IPS-NIHi7 (cell line): ENCODE measurements at regions not wholly inside any gene's neighbourhood (a gene's known extent, or its start where the extent isn't known, plus 50 kb on each side); places are given as distances from the start of the nearest gene placed in this dataset.

ENCODE experiments used
- DNase-seq: peaks from one replicate; pipeline ENCODE4 v3.0.0; 2012; ENCODE audit warnings: mixed read lengths; ENCODE audit errors: extremely low spot score

DNA sequence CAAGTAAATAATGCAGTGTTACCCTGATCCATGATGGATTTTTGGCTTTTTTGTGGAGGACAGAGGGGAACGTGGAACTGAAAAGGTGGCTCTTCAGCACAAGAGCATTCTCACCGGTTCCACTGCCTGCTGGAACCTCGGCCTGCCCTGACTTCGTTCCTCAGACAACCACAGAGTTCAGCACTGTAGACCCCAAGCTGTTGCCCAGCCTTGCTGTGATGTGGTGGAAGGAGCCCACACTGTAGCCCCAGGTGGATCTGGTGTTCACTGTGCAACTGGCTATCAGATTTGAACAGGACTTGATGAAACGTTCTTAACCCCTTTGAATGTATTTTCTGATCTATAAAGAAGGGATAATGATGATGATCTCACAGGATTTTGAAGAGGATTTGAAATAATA lies 293.5 kb downstream of the TRIB2 start:
- DNase-seq = no peak

- DNase-seq = no peak
These were observed 298.0 kb downstream of the TRIB2 start for GRCh38 chr2:13014783-13015182.

DNA sequence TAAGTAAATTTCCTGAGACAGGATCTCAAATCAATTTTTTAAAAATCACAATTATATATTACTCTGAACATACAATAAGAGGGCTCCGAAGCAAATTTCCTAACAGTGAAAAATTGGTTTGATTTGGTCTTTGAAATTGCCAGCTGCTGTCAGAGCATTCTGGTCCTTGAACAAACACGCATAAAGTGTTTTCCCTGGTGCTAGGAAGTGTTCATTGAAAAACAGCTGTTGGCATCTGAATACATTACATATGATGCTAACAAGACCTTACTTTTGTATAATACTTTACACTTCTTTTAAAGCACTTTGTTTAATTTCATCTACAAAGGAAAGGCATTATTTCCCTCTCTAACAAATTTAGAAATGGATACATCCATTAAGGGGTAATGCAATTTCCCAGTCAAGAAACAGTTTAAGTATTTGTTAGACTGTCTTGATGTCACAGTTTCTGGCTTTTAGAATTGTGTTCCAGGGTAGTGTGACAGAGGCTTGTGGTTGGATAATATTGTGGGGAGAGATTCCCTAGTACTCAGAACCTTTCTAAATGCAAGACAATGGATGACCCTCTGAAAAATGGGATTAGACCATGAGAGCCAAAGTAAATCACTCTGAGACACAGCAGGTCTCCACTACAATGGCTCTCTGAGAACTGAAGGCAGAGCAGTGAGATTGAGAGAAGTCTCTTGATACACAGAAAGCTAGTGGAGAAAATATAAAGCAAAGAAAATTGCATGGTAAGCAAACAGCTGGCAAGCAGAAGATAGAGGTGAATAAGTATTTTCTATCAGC lies 299.0 kb downstream of the TRIB2 start:
- DNase-seq = no peak

- DNase-seq = no peak
These were observed 301.8 kb downstream of the TRIB2 start for GRCh38 chr2:13018490-13018889.

DNA sequence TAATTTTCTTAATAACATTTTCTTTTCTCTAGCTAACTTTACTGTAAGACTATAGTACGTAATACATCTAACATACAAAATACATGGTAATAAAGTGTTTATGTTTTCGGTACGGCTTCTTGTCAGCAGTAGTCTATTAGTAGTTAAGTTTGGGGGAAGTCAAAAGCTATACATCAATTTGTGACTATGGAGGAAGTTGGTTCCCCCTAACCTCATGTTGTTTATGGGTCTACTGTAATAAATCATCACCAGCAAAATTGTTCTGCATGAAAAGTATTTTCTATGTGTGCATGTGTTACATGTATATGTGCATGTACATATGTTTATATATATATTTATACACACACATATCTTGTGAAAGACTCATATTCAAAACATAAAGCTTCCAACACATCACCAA lies 303.0 kb downstream of the TRIB2 start:
- DNase-seq = no peak

GRCh38 chr2:13020469-13020868 lies 303.7 kb downstream of the TRIB2 start:
- no peak for DNase-seq

DNA sequence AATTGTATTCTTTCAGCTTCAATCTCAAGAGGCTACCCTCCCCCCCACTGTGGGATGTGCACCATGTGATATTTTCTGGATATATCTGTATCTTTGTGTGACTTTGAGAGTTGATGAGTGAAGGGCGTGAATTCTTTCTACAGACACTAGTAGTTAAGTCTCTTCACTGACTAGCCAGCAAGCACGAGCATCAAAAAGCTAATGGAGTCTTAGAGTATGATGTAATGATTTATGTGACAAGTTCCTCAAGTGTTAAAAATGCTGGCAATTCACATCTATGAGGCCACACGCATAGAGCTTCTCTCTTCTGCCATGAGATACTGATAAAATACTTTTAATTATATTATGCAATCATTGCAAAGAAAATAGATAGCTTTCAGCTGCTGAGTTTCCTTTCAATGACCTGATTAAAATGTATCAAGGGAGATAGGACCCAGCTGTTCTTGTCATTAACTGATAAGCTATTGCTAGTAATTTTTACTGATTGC lies 304.8 kb downstream of the TRIB2 start:
- DNase-seq = no peak

GRCh38 chr2:13030606-13031005 lies 313.9 kb downstream of the TRIB2 start:
- no peak for DNase-seq

- DNase-seq = no peak
These were observed 318.1 kb downstream of the TRIB2 start for GRCh38 chr2:13034861-13035260.

DNA sequence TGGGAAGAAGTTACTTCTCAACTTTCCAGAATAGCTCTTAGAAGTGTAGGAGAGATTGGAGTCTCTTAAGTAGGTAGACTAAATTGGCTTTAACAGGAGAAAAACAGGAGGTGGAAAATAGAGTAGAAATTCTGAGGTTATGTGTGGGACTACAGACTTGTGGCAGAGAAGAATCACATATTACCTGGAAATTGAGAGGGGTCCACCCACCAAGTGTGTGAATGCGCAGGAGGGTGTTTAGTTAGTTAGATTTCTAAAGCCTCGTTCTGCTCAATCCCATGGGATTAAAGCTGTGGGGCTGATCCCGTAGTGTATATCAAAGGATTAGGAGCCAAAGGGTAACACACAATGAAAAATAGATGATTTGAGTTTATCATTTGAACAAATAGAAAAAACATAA lies 319.1 kb downstream of the TRIB2 start:
- no peak for DNase-seq

GRCh38 chr2:13040043-13040442 lies 323.3 kb downstream of the TRIB2 start:
- no peak for DNase-seq

DNA sequence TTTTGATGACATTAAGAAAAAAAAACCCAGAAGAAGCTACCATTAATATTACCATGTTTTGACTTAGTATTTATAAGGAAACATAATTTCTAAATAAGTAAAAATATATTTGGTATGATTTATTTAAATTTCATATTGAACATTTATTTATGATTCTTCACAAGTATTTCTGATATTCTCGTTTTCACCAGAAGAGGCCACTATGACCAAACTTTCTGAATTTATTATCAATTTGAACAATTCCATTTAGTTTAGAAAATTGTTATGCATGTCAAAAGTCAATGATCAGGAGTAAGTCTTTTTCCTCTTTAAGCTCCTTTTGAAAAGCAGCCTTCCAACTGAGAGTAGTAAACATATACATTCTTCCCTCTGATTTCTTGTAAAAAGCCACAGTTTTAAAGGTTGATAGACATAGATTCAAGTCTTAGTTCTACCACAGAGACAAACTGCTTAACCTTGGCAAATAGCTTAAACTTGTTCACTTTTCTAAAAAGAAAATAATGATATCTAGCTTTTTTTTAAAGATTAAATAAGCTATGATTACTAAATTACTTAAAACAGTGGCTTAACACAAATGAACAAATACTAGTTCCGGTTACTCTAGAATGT lies 329.9 kb downstream of the TRIB2 start:
- DNase-seq = no peak

DNA sequence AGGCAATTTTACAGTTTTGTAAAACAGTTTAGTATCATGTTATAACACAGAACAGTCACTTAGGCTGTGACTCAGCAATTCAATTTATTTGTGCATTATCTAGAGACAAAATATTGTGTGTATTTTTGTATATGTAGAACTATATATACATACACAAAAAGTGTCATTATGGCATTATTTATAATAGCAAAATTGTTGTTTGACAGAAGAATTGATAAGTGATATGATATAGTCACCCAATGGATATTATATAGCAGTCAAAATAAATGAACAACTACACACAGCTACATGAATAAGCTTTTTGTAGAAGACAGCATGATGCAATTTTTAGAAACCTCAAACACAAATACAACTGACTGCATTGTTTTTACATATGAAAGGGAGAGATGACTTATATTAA lies 334.0 kb downstream of the TRIB2 start:
- DNase-seq = no peak

- no peak for DNase-seq
These were observed 335.8 kb downstream of the TRIB2 start for GRCh38 chr2:13052547-13052946.

DNA sequence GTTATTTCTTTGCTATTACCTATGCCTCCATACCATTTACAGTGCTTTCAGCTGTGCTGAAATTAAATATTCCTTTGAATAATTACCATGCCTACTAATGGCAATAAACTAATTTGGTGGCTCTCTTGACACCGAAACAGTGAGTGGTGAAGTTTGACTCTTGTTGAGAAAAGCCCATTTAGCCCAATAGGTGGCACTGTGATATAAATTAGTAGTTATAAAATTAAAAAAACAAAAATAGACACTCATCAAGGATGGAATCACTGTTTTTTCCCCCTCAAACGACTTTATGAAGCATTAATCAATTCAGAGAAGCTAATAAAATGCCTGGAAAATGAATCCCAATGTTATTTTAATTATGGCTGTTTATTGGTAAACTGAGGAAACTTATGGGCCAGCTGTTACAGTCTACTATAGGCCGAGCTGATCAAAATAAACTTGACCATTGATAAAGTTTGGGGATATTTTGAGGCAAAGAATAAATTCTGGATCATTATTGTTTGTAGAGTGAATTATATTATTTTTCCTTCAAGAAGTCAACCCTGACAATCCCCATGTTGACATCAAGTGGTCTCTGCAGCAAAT lies 339.6 kb downstream of the TRIB2 start:
- DNase-seq = no peak

DNA sequence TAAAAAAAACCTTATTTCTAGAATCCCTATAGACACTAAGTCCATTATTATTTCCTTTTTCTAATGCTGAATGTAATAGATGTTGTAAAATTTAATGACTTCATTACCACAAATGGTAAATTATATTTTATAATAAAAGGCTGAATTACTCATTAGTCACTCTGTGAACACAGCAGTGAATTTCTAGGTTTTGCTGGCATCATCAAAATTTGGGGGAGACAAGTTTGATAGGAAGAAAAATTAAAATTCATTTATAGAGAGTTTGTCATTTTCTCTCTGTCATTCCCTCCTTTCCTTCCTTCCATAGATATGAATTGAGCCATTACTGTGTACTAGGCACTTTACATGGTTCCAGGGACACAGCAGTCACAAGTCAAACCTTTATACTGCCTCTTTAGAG lies 340.9 kb downstream of the TRIB2 start:
- DNase-seq = no peak

DNA sequence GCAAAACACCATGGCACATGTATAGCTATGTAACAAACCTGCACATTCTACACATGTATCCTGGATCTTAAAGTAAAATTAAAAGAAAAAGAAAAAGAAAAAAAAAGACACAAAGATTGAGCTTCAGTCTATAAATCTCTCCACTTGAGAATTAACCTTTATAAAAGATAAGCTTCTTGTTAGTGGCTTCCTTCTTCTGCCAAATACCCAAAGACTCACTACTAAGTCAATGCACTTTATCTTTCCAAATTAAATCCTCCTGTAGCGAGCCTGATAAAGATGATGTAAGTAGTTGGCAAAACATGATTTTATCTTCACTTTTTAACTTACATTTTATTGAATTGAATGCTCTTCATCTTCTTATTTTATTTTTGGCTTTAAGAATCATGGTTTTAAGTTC lies 349.9 kb downstream of the TRIB2 start:
- DNase-seq = no peak

DNA sequence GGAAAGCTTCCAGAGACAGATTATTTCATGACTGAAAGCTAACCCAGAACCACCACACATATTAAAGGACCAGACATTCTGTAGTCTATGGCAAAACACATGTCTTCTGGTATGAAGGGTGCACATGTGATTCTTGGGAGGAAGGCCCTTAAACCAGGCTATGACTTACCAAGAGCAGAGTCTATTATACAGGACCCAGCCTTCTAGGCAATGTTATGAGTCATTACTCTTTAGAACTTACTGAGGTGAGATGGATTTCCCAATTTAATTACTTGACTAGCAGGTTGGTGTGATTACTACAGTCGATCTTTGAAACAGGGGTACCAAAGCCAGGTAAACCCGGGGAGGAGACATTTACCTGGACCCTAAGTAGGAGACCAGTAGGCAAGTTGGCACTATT lies 350.8 kb downstream of the TRIB2 start:
- DNase-seq = no peak

DNA sequence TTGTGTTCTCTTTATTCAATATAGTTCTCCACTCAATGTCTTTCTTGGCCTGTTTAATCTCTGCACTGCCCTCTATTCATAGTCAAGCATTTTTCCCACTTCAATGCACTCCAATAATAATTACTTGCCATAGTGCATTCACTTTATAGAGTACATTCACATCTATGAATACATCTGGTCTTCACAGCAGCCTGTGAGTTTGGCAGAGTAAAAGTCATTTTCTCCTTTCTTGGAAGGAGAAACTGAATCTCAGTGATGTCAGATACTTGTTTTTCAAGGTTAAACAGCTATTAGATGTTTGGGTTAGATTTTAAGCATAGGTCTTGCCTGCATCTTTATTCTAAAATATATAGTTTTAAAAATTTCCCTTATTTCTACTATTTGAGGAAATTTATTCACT lies 373.2 kb downstream of the TRIB2 start:
- no peak for DNase-seq

DNA sequence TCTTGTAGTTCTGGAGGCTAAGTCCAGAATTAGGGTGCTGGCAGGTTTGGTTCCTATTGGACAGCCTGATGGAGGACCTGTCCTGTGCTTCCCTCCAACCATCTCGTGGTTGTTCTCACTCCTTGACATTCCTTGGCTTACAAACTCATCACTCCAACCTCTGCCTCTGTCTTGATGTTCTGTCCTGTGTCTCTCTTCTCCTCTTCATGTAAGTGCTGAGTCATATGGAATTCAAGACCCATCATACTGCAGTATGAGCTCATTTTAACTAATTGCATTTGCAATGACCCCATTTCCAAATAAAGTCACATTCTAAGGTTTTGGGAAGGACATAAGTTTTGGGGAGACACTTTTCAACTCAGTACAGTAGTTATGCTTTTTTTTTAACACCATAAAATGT lies 374.7 kb downstream of the TRIB2 start:
- no peak for DNase-seq

GRCh38 chr2:13091861-13092378 lies 375.2 kb downstream of the TRIB2 start:
- no peak for DNase-seq

DNA sequence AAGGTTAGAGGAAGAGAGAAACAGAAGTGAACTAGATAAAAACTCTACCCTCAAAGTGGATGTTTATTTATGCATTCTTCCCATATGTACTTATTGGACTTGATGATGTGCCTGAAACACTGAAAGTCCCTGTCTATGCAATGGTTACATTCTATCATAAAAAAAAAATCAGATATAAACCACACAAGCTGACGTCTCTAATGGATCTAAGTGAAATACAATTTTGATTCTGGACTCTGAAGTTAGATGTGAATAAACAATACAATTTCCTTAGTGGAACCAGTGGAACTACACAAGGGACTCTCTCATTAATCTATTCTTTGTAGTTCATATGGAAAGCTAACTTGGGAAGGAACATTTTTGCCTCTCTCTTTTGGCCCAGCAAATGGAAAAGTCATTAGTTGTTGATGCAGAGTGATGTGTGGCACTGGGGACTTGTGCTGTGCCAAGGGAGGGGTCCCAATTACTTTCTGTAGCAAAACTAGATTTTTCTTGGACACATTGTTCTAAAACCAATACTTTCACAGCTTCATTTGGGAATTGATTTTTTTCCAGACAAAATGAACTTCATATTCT lies 376.8 kb downstream of the TRIB2 start:
- no peak for DNase-seq
